ENCODE measurements at regions not wholly inside any gene's neighbourhood (a gene's known extent, or its start where the extent isn't known, plus 50 kb on each side); places are given as distances from the start of the nearest gene placed in this dataset.

DNA sequence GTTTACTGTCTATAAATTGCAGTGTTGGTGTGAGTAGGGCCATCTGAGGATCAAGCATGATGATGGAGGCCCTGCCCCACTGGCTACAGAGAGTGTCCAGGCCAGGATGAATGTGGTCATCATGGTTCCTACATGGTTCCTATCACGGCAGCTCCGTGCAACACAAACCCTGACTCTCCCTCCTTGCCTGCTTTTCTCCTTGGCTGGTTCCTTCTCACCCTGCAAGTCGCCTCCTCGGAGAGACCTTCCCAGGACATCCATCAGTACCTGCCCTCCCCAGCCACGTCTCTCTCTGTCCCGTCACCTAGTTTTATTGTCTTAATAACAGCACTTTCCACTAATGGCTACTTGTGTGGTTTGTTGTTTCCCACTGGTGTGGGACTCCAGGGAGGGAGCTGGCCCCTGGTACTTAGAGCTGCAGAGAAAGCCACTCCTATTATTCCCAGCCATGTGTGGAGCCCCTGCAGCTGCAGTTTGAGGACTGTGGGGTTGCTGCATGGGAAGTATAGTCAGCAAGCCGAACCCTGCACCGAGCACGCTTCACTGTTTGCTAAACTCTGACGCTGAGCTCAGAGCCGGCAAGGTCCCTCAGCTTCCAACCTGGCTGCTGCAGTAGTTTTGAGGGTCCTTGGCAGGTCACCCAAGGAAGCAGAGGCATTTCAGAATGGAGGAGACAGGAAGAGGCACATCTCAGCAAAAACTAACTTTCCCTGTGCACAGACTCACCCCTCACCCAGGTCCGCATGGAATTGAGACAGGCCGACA lies 146.4 kb upstream of the VSTM2B start:
- H3K36me3 ChIP-seq: no peaks in the 10 kb centered on the region
- no peak for TF ChIP-seq POLR2A (IDR thresholded peaks at IDR 0.05)
- no peak for TF ChIP-seq CTCF (IDR thresholded peaks at IDR 0.05 in 4 of 5, conservative IDR thresholded peaks at IDR 0.05 in 1 of 5)
- H3K27me3 ChIP-seq: peaks cover 0 to 9% (median 4%) of the 10 kb centered on the region in 3 donors
- ATAC-seq: no peak
- in situ Hi-C loops (cut with MboI; ENCODE audit: low sequenced_read_pairs in 4 of 4) (no loop called here), intact Hi-C loops (cut with DNase I; ENCODE audit: low total_unique reads) (no loop called here)
- H3K9me3 ChIP-seq: no peaks in the 10 kb centered on the region
- no peak overlapping the region for H3K27ac ChIP-seq
- no peaks in the 10 kb centered on the region for H3K4me1 ChIP-seq
- H3K4me3 ChIP-seq: no peak overlapping the region
- no peak for DNase-seq

GRCh38 chr19:29380581-29380980 lies 145.2 kb upstream of the VSTM2B start:
- Histone ChIP-seq H3K4me1 (no peaks in the 10 kb centered on the region), H3K36me3 (no peaks in the 10 kb centered on the region), H3K9me3 (no peaks in the 10 kb centered on the region), H3K27me3 (peaks cover 0 to 9% (median 4%) of the 10 kb centered on the region in 3 donors), H3K27ac (no peak overlapping the region), H3K4me3 (no peak overlapping the region)
- intact Hi-C loops (cut with DNase I; ENCODE audit: low total_unique reads) (no loop called here), in situ Hi-C loops (cut with MboI; ENCODE audit: low sequenced_read_pairs in 4 of 4) (no loop called here)
- TF ChIP-seq CTCF (IDR thresholded peaks at IDR 0.05 in 4 of 5, conservative IDR thresholded peaks at IDR 0.05 in 1 of 5) (no peak), POLR2A (IDR thresholded peaks at IDR 0.05) (no peak)
- ATAC-seq: no peak
- no peak for DNase-seq

- Histone ChIP-seq H3K27ac (no peak overlapping the region), H3K9me3 (no peaks in the 10 kb centered on the region), H3K4me1 (no peaks in the 10 kb centered on the region), H3K36me3 (no peaks in the 10 kb centered on the region), H3K27me3 (peaks cover 0 to 9% (median 4%) of the 10 kb centered on the region in 3 donors), H3K4me3 (no peak overlapping the region)
- TF ChIP-seq CTCF (IDR thresholded peaks at IDR 0.05 in 4 of 5, conservative IDR thresholded peaks at IDR 0.05 in 1 of 5) (no peak), POLR2A (IDR thresholded peaks at IDR 0.05) (no peak)
- DNase-seq (no peak), ATAC-seq (no peak)
- intact Hi-C loops (cut with DNase I; ENCODE audit: low total_unique reads): no loop called here
- in situ Hi-C loops (cut with MboI; ENCODE audit: low sequenced_read_pairs in 4 of 4): no loop called here
Observed at GRCh38 chr19:29381353-29382203, 144.2 kb upstream of the VSTM2B start.

DNA sequence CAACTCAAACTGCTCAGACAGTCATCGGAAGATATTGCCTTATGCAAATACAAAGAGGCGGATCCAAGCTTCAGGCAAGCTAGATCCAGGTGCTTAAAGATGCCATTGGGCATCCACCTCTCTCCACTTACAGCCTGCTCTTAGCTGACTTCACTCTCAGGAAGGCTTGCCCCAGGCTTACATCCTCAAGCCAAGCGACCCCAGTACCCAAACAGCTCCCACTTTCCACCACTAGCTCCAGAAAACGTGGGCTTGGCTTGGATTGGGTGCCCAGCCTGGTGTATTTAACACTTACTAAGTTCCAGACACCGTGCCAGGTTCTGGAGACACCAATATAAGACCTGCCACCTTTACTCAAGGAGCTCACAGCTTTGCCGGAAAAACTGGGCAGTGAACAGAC lies 142.1 kb upstream of the VSTM2B start:
- DNase-seq (no peak), ATAC-seq (no peak)
- Histone ChIP-seq H3K4me1 (no peaks in the 10 kb centered on the region), H3K4me3 (no peak overlapping the region), H3K27ac (no peak overlapping the region), H3K36me3 (no peaks in the 10 kb centered on the region), H3K9me3 (no peaks in the 10 kb centered on the region), H3K27me3 (peaks cover 0 to 9% (median 4%) of the 10 kb centered on the region in 3 donors)
- TF ChIP-seq POLR2A (IDR thresholded peaks at IDR 0.05) (no peak), CTCF (IDR thresholded peaks at IDR 0.05 in 4 of 5, conservative IDR thresholded peaks at IDR 0.05 in 1 of 5) (no peak)
- in situ Hi-C loops (cut with MboI; ENCODE audit: low sequenced_read_pairs in 4 of 4): no loop called here
- intact Hi-C loops (cut with DNase I; ENCODE audit: low total_unique reads): no loop called here

All from gastrocnemius medialis (tissue), 4 donors.